ENCODE measurements at regions not wholly inside any gene's neighbourhood (a gene's known extent, or its start where the extent isn't known, plus 50 kb on each side); places are given as distances from the start of the nearest gene placed in this dataset.

- TF ChIP-seq CTCF (IDR thresholded peaks at IDR 0.05; ENCODE audit: low read depth, low read length): no peak
- H3K27me3 ChIP-seq: no peaks in the 10 kb centered on the region
Observed at GRCh38 chr3:95971573-95971972, 842.8 kb upstream of the EPHA6 start.

GRCh38 chr3:95994338-95994737 lies 820.1 kb upstream of the EPHA6 start:
- Histone ChIP-seq H3K4me1 (ENCODE audit: low read depth) (no peaks in the 10 kb centered on the region), H3K27me3 (no peaks in the 10 kb centered on the region), H3K9me3 (ENCODE audit: low read depth) (no peaks in the 10 kb centered on the region), H3K36me3 (no peaks in the 10 kb centered on the region), H3K4me3 (no peak overlapping the region), H3K27ac (no peak overlapping the region)
- no peak for TF ChIP-seq CTCF (IDR thresholded peaks at IDR 0.05; ENCODE audit: low read depth, low read length)
- DNase-seq (ENCODE audit: low read depth in 1 of 2, low spot score in 1 of 2): no peak

More at GRCh38 chr3:95971573-95971972, 842.8 kb upstream of the EPHA6 start:
- DNase-seq (ENCODE audit: low read depth in 1 of 2, low spot score in 1 of 2): peak in 1 of 2 donors; percentile 61
- no peak overlapping the region for H3K4me3 ChIP-seq
- H3K4me1 ChIP-seq (ENCODE audit: low read depth): no peaks in the 10 kb centered on the region
- no peaks in the 10 kb centered on the region for H3K36me3 ChIP-seq
- H3K27ac ChIP-seq: no peak overlapping the region
- no peaks in the 10 kb centered on the region for H3K9me3 ChIP-seq (ENCODE audit: low read depth)

GRCh38 chr3:96000966-96001365 lies 813.4 kb upstream of the EPHA6 start:
- Histone ChIP-seq H3K4me3 (no peak overlapping the region), H3K36me3 (no peaks in the 10 kb centered on the region), H3K4me1 (ENCODE audit: low read depth) (no peaks in the 10 kb centered on the region), H3K27me3 (no peaks in the 10 kb centered on the region), H3K27ac (no peak overlapping the region), H3K9me3 (ENCODE audit: low read depth) (no peaks in the 10 kb centered on the region)
- no peak for TF ChIP-seq CTCF (IDR thresholded peaks at IDR 0.05; ENCODE audit: low read depth, low read length)
- no peak for DNase-seq (ENCODE audit: low read depth in 1 of 2, low spot score in 1 of 2)

GRCh38 chr3:96007650-96008195 lies 806.7 kb upstream of the EPHA6 start:
- no peak for TF ChIP-seq CTCF (IDR thresholded peaks at IDR 0.05; ENCODE audit: low read depth, low read length)
- no peaks in the 10 kb centered on the region for H3K4me1 ChIP-seq (ENCODE audit: low read depth)
- no peak for DNase-seq (ENCODE audit: low read depth in 1 of 2, low spot score in 1 of 2)
- H3K36me3 ChIP-seq: no peaks in the 10 kb centered on the region
- H3K9me3 ChIP-seq (ENCODE audit: low read depth): no peaks in the 10 kb centered on the region
- H3K27ac ChIP-seq: no peak overlapping the region
- H3K27me3 ChIP-seq: no peaks in the 10 kb centered on the region
- no peak overlapping the region for H3K4me3 ChIP-seq

GRCh38 chr3:96012939-96013338 lies 801.5 kb upstream of the EPHA6 start:
- H3K4me1 ChIP-seq (ENCODE audit: low read depth): no peaks in the 10 kb centered on the region
- H3K27me3 ChIP-seq: no peaks in the 10 kb centered on the region
- H3K36me3 ChIP-seq: no peaks in the 10 kb centered on the region
- TF ChIP-seq CTCF (IDR thresholded peaks at IDR 0.05; ENCODE audit: low read depth, low read length): no peak
- DNase-seq (ENCODE audit: low read depth in 1 of 2, low spot score in 1 of 2): no peak
- no peak overlapping the region for H3K27ac ChIP-seq
- H3K9me3 ChIP-seq (ENCODE audit: low read depth): no peaks in the 10 kb centered on the region
- H3K4me3 ChIP-seq: no peak overlapping the region

GRCh38 chr3:96017556-96017955 lies 796.8 kb upstream of the EPHA6 start:
- no peak for TF ChIP-seq CTCF (IDR thresholded peaks at IDR 0.05; ENCODE audit: low read depth, low read length)
- Histone ChIP-seq H3K4me3 (no peak overlapping the region), H3K27ac (no peak overlapping the region), H3K9me3 (ENCODE audit: low read depth) (no peaks in the 10 kb centered on the region), H3K36me3 (no peaks in the 10 kb centered on the region), H3K27me3 (no peaks in the 10 kb centered on the region), H3K4me1 (ENCODE audit: low read depth) (no peaks in the 10 kb centered on the region)
- no peak for DNase-seq (ENCODE audit: low read depth in 1 of 2, low spot score in 1 of 2)

Measured in cardiac muscle cell (in vitro differentiated cells and primary cell).